Endothelial cell of umbilical vein (primary cell): ENCODE measurements at regions not wholly inside any gene's neighbourhood (a gene's known extent, or its start where the extent isn't known, plus 50 kb on each side); places are given as distances from the start of the nearest gene placed in this dataset.

Experiments
- CTCF ChIP-seq, 2 donors: IDR thresholded peaks; 1 replicate in 1 of 2; 2 replicates in 1 of 2; pipeline ENCODE4 v1.5.1; 2011; ENCODE audit warnings: low read length in 2 of 2, mild to moderate bottlenecking in 2 of 2, moderate library complexity in 2 of 2, control low read depth in 1 of 2, inconsistent platforms in 1 of 2, low read depth in 1 of 2; ENCODE audit not compliant: insufficient read depth in 1 of 2; ENCODE audit errors: extremely low read depth in 1 of 2
- EZH2 ChIP-seq: IDR thresholded peaks from 2 replicates; pipeline ENCODE4 v1.6.1; 2012; ENCODE audit warnings: borderline replicate concordance, low read depth, mild to moderate bottlenecking, moderate library complexity, low read length, inconsistent platforms; ENCODE audit not compliant: severe bottlenecking
- MYC ChIP-seq: IDR thresholded peaks from one replicate; pipeline ENCODE4 v1.6.1; 2011; ENCODE audit warnings: mild to moderate bottlenecking, low read depth, low read length
- POLR2A ChIP-seq: IDR thresholded peaks from 2 replicates; pipeline ENCODE4 v1.6.1; 2012; ENCODE audit warnings: low read depth, mild to moderate bottlenecking, control low read depth, low read length

GRCh38 chr5:119913425-119913824, 284.1 kb downstream of the FAM170A start:
- TF ChIP-seq CTCF (IDR thresholded peaks at IDR 0.05; ENCODE audit: extremely low read depth in 1 of 2, insufficient read depth in 1 of 2, low read depth in 1 of 2, low read length in 2 of 2) (no peak), MYC (no peak), EZH2 (no peak), POLR2A (no peak)
